ENCODE measurements at regions not wholly inside any gene's neighbourhood (a gene's known extent, or its start where the extent isn't known, plus 50 kb on each side); places are given as distances from the start of the nearest gene placed in this dataset.

DNA sequence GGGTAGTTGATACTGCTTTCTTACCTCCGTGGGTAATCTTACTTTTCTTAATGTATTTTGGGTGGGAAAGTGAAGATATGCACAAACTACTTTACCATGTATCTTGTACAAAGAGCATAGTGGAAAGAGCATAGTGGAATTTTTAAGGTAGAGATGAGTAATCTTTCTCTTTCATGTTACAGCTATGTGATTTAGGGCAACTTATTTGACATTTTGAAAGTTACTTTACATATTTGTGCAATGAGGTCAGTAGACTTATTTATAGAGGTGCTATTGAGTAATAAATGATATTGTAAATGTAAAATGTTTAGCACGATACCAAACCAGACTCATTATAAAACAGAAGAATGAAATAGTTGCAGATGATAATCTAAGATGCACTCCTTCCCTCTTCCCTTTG, 351.2 kb downstream of the TRAM1L1 start:
- TF ChIP-seq POLR2AphosphoS5 (IDR thresholded peaks at IDR 0.05) (no peak), CTCF (IDR thresholded peaks at IDR 0.05) (no peak)

Data from sigmoid colon (tissue), 4 donors.